WTC11 (cell line): ENCODE measurements at regions not wholly inside any gene's neighbourhood (a gene's known extent, or its start where the extent isn't known, plus 50 kb on each side); places are given as distances from the start of the nearest gene placed in this dataset.

Experiments
- CBFB ChIP-seq: sonication (generic); formaldehyde crosslinking; IDR thresholded peaks from 2 replicates; pipeline ENCODE4 v1.8.1; 2022; ENCODE audit warnings: mild to moderate bottlenecking, low read depth, missing genetic modification reagents
- ELF4 ChIP-seq: sonication (generic); formaldehyde crosslinking; IDR thresholded peaks from 2 replicates; pipeline ENCODE4 v1.8.1; 2022; ENCODE audit warnings: low read depth, mild to moderate bottlenecking, moderate library complexity, missing genetic modification reagents
- ETV6 ChIP-seq: sonication (generic); formaldehyde crosslinking; IDR thresholded peaks from 2 replicates; pipeline ENCODE4 v1.8.1; 2022; ENCODE audit warnings: mild to moderate bottlenecking, missing genetic modification reagents
- FOXP4 ChIP-seq: sonication (generic); formaldehyde crosslinking; IDR thresholded peaks from 2 replicates; pipeline ENCODE4 v1.8.0; 2022; ENCODE audit warnings: mild to moderate bottlenecking, missing genetic modification reagents
- NFYB ChIP-seq: sonication (generic); formaldehyde crosslinking; conservative IDR thresholded peaks from 2 replicates; pipeline ENCODE4 v1.8.0; 2022; ENCODE audit warnings: low read depth, missing genetic modification reagents
- OVOL2 ChIP-seq: fragments of 250-450 bp; sonication (Bioruptor Pico); IDR thresholded peaks from 2 replicates; pipeline ENCODE4 v1.9.0; 2021; ENCODE audit warnings: mild to moderate bottlenecking, borderline replicate concordance
- SP1 ChIP-seq: sonication (generic); formaldehyde crosslinking; conservative IDR thresholded peaks from 2 replicates; pipeline ENCODE4 v1.8.1; 2022; ENCODE audit warnings: missing genetic modification reagents
- USF1 ChIP-seq: sonication (generic); formaldehyde crosslinking; IDR thresholded peaks from 2 replicates; pipeline ENCODE4 v1.8.0; 2022; ENCODE audit warnings: mild to moderate bottlenecking, missing genetic modification reagents
- TF ChIP-seq, protein P1 (sequence below): sonication (generic); formaldehyde crosslinking; IDR thresholded peaks from 2 replicates; pipeline ENCODE4 v1.8.1; 2023; ENCODE audit warnings: mild to moderate bottlenecking, missing genetic modification reagents, moderate library complexity
- TF ChIP-seq, protein P2 (sequence below): fragments of 200-600 bp; IDR thresholded peaks from 2 replicates; pipeline ENCODE4 v1.8.0; 2022; ENCODE audit warnings: antibody characterized with exemption
- TF ChIP-seq, protein P3 (sequence below): sonication (generic); formaldehyde crosslinking; IDR thresholded peaks from 2 replicates; pipeline ENCODE4 v1.8.0; 2022; ENCODE audit warnings: missing genetic modification reagents
- TF ChIP-seq, protein P4 (sequence below): sonication (generic); formaldehyde crosslinking; IDR thresholded peaks from 2 replicates; pipeline ENCODE4 v1.8.0; 2022; ENCODE audit warnings: mild to moderate bottlenecking, missing genetic modification reagents

- no peak for TF ChIP-seq FOXP4 (CRISPR knock-in tag)
- no peak for TF ChIP-seq USF1
- TF ChIP-seq, protein P1, sequence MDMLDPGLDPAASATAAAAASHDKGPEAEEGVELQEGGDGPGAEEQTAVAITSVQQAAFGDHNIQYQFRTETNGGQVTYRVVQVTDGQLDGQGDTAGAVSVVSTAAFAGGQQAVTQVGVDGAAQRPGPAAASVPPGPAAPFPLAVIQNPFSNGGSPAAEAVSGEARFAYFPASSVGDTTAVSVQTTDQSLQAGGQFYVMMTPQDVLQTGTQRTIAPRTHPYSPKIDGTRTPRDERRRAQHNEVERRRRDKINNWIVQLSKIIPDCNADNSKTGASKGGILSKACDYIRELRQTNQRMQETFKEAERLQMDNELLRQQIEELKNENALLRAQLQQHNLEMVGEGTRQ: no peak
- TF ChIP-seq, protein P2, sequence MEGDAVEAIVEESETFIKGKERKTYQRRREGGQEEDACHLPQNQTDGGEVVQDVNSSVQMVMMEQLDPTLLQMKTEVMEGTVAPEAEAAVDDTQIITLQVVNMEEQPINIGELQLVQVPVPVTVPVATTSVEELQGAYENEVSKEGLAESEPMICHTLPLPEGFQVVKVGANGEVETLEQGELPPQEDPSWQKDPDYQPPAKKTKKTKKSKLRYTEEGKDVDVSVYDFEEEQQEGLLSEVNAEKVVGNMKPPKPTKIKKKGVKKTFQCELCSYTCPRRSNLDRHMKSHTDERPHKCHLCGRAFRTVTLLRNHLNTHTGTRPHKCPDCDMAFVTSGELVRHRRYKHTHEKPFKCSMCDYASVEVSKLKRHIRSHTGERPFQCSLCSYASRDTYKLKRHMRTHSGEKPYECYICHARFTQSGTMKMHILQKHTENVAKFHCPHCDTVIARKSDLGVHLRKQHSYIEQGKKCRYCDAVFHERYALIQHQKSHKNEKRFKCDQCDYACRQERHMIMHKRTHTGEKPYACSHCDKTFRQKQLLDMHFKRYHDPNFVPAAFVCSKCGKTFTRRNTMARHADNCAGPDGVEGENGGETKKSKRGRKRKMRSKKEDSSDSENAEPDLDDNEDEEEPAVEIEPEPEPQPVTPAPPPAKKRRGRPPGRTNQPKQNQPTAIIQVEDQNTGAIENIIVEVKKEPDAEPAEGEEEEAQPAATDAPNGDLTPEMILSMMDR: no peak
- TF ChIP-seq OVOL2 (CRISPR knock-in tag): no peak
- no peak for TF ChIP-seq CBFB (CRISPR knock-in tag)
- no peak for TF ChIP-seq SP1 (CRISPR knock-in tag)
- no peak for TF ChIP-seq ELF4 (CRISPR knock-in tag)
- TF ChIP-seq, protein P3, sequence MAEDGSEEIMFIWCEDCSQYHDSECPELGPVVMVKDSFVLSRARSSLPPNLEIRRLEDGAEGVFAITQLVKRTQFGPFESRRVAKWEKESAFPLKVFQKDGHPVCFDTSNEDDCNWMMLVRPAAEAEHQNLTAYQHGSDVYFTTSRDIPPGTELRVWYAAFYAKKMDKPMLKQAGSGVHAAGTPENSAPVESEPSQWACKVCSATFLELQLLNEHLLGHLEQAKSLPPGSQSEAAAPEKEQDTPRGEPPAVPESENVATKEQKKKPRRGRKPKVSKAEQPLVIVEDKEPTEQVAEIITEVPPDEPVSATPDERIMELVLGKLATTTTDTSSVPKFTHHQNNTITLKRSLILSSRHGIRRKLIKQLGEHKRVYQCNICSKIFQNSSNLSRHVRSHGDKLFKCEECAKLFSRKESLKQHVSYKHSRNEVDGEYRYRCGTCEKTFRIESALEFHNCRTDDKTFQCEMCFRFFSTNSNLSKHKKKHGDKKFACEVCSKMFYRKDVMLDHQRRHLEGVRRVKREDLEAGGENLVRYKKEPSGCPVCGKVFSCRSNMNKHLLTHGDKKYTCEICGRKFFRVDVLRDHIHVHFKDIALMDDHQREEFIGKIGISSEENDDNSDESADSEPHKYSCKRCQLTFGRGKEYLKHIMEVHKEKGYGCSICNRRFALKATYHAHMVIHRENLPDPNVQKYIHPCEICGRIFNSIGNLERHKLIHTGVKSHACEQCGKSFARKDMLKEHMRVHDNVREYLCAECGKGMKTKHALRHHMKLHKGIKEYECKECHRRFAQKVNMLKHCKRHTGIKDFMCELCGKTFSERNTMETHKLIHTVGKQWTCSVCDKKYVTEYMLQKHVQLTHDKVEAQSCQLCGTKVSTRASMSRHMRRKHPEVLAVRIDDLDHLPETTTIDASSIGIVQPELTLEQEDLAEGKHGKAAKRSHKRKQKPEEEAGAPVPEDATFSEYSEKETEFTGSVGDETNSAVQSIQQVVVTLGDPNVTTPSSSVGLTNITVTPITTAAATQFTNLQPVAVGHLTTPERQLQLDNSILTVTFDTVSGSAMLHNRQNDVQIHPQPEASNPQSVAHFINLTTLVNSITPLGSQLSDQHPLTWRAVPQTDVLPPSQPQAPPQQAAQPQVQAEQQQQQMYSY: no peak
- no peak for TF ChIP-seq ETV6 (CRISPR knock-in tag)
- no peak for TF ChIP-seq NFYB (CRISPR knock-in tag)
- TF ChIP-seq, protein P4, sequence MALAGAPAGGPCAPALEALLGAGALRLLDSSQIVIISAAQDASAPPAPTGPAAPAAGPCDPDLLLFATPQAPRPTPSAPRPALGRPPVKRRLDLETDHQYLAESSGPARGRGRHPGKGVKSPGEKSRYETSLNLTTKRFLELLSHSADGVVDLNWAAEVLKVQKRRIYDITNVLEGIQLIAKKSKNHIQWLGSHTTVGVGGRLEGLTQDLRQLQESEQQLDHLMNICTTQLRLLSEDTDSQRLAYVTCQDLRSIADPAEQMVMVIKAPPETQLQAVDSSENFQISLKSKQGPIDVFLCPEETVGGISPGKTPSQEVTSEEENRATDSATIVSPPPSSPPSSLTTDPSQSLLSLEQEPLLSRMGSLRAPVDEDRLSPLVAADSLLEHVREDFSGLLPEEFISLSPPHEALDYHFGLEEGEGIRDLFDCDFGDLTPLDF (CRISPR knock-in tag): no peak
Measured at GRCh38 chrX:15033917-15034316, 160.7 kb downstream of the MOSPD2 start.
